H1 (cell line): ENCODE measurements at regions not wholly inside any gene's neighbourhood (a gene's known extent, or its start where the extent isn't known, plus 50 kb on each side); places are given as distances from the start of the nearest gene placed in this dataset.

Experiments used
- CHD2 ChIP-seq: IDR thresholded peaks from 2 replicates; pipeline ENCODE4 v1.6.1; 2012; ENCODE audit warnings: low read length, improper control_type of control experiment
- CREB1 ChIP-seq: IDR thresholded peaks from 2 replicates; pipeline ENCODE4 v1.6.1; 2012; ENCODE audit warnings: inconsistent platforms
- CTCF ChIP-seq, 3 experiments: IDR thresholded peaks; 1 replicate in 2 of 3; 2 replicates in 1 of 3; pipeline versions ENCODE4 v1.5.1 to v1.6.1; 2011; ENCODE audit warnings: low read length in 3 of 3, mild to moderate bottlenecking in 3 of 3, inconsistent platforms in 2 of 3, low read depth in 1 of 3, moderate library complexity in 1 of 3; ENCODE audit not compliant: insufficient read depth in 1 of 3; ENCODE audit errors: control extremely low read depth in 1 of 3
- E2F6 ChIP-seq: IDR thresholded peaks from 2 replicates; pipeline ENCODE4 v1.6.1; 2012; ENCODE audit warnings: inconsistent platforms
- GABPA ChIP-seq: IDR thresholded peaks from 2 replicates; pipeline ENCODE4 v1.6.1; 2011; ENCODE audit warnings: mild to moderate bottlenecking, low read length, moderate library complexity, borderline replicate concordance; ENCODE audit not compliant: insufficient read depth
- SIRT6 ChIP-seq: IDR thresholded peaks from one replicate; pipeline ENCODE4 v1.7.1; 2012; ENCODE audit warnings: low read length, inconsistent platforms
- SRF ChIP-seq: IDR thresholded peaks from 2 replicates; pipeline ENCODE4 v1.6.1; 2011; ENCODE audit warnings: mild to moderate bottlenecking, low read depth, low read length, moderate library complexity
- TBP ChIP-seq: IDR thresholded peaks from 2 replicates; pipeline ENCODE4 v1.6.1; 2011; ENCODE audit warnings: low read depth, low read length, improper control_type of control experiment

GRCh38 chr3:182435860-182436259 lies 357.4 kb upstream of the ATP11B start (continued):
- TF ChIP-seq CTCF (IDR thresholded peaks at IDR 0.05; ENCODE audit: control extremely low read depth in 1 of 3, insufficient read depth in 1 of 3, low read depth in 1 of 3, low read length in 3 of 3) (no peak), GABPA (no peak), TBP (no peak), CHD2 (no peak), E2F6 (no peak), CREB1 (no peak), SRF (no peak), SIRT6 (no peak)
- TF ChIP-seq, all 59 proteins: peak for 0
